ENCODE measurements at regions not wholly inside any gene's neighbourhood (a gene's known extent, or its start where the extent isn't known, plus 50 kb on each side); places are given as distances from the start of the nearest gene placed in this dataset.
A peak's percentile ranks its signal among the peaks of the same experiment; 100 is the strongest.
"Not testable (repeated sequence)": the region's sequence is repeated elsewhere in the genome, so short reads cannot be mapped to it uniquely, and the experiment has no call there.

- no peak for TF ChIP-seq JUND (IDR thresholded peaks at IDR 0.05; ENCODE audit: low read depth)
Measured at GRCh38 chr1:29416267-29417146, 180.2 kb downstream of the PTPRU start.

GRCh38 chr1:29415861-29416260, 179.5 kb downstream of the PTPRU start:
- no peak for TF ChIP-seq JUND (IDR thresholded peaks at IDR 0.05; ENCODE audit: low read depth)
- no peak for DNase-seq (ENCODE audit: low read depth in 1 of 2, low spot score in 1 of 2)
- in situ Hi-C loops (cut with HindIII; ENCODE audit: low pct_unique_long_range_greater_than_20kb, low sequenced_read_pairs): no loop called here

More at GRCh38 chr1:29416267-29417146, 180.2 kb downstream of the PTPRU start:
- in situ Hi-C loops (cut with HindIII; ENCODE audit: low pct_unique_long_range_greater_than_20kb, low sequenced_read_pairs): no loop called here
- DNase-seq (ENCODE audit: low read depth in 1 of 2, low spot score in 1 of 2): peak in 1 of 2 experiments; percentile 24

DNA sequence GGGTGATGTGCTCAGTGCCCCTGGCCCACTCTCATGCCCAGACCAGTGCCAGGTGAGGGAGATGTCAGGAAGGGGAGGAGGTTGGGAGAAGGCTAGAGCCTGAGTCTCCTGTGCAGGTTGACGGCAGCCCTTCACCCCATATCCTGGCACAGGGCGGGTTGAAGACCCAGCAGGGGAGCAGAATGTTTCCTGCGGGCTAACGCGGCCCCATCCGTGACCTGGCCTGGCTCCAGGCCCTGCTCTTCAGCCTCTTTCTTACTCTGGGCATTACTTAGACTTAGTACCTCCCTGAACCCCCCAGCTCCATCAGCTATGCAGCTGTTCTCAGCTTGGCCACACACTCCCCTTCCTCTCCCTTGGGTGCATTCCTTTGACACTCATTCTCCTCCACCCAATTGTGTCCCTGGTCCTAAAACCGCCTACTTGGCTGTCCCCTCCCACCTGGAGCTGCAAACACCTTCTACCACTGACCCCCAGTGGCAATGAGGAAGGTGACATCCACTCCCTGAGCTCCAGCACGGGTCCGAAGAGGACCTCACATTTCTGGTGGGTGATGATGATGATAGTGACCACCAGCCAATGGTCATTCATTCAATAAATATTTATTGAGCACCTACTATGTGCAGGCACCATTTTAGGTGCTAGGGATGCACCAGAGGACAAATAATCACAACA, 179.0 kb downstream of the PTPRU start:
- in situ Hi-C loops (cut with HindIII; ENCODE audit: low pct_unique_long_range_greater_than_20kb, low sequenced_read_pairs): no loop called here
- TF ChIP-seq JUND (IDR thresholded peaks at IDR 0.05; ENCODE audit: low read depth): no peak
- DNase-seq (ENCODE audit: low read depth in 1 of 2, low spot score in 1 of 2): peak; percentile 30 to 70

- in situ Hi-C loops (cut with HindIII; ENCODE audit: low pct_unique_long_range_greater_than_20kb, low sequenced_read_pairs): no loop called here
- TF ChIP-seq JUND (IDR thresholded peaks at IDR 0.05; ENCODE audit: low read depth): no peak
- DNase-seq (ENCODE audit: low read depth in 1 of 2, low spot score in 1 of 2): no peak
Measured at GRCh38 chr1:29414086-29414485, 177.8 kb downstream of the PTPRU start.

GRCh38 chr1:29413661-29414060, 177.3 kb downstream of the PTPRU start:
- in situ Hi-C loops (cut with HindIII; ENCODE audit: low pct_unique_long_range_greater_than_20kb, low sequenced_read_pairs): no loop called here
- DNase-seq (ENCODE audit: low read depth in 1 of 2, low spot score in 1 of 2): no peak

GRCh38 chr1:29412591-29412990, 176.3 kb downstream of the PTPRU start:
- in situ Hi-C loops (cut with HindIII; ENCODE audit: low pct_unique_long_range_greater_than_20kb, low sequenced_read_pairs): no loop called here
- TF ChIP-seq JUND (IDR thresholded peaks at IDR 0.05; ENCODE audit: low read depth): no peak
- no peak for DNase-seq (ENCODE audit: low read depth in 1 of 2, low spot score in 1 of 2)

More at GRCh38 chr1:29413661-29414060, 177.3 kb downstream of the PTPRU start:
- no peak for TF ChIP-seq JUND (IDR thresholded peaks at IDR 0.05; ENCODE audit: low read depth)

DNA sequence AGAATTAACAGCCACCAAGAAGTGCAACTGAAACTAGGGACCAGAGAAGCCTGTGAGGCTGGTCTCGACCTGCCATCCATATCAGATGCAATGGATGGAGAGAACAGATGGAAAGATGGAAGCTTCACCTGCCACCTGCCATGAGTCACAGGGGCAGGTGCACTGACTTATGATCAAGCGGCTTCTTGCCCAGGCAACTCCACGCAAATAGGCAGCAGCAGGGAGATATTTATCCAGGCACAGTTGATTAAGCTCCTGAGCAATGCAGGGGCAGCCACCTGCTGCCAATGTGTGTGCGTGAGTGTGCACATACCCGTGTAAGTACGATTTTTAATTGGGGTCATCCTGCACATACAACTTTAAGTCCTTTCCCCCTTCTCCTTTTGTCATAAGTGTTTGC, 174.2 kb downstream of the PTPRU start:
- no peak for DNase-seq (ENCODE audit: low read depth in 1 of 2, low spot score in 1 of 2)
- in situ Hi-C loops (cut with HindIII; ENCODE audit: low pct_unique_long_range_greater_than_20kb, low sequenced_read_pairs): no loop called here
- TF ChIP-seq JUND (IDR thresholded peaks at IDR 0.05; ENCODE audit: low read depth): no peak

DNA sequence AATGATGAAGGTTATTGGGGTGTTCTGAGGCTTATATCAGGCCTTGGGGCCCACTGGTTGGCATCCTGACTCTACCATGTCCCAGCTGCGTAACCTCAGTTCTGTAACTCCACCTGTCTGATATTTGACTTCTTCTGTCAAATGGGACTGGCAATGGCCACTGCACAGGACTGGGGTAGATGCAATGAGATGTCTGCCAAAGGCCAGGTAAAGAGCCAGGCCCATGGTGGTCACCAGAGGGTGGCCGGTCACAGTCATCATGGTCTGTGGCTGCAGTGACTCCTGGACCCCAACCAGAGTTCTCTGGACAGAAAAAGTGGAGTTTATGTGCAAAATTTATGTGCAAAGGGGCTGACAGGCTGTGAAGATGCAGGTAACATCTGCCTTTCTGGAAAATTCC, 173.3 kb downstream of the PTPRU start:
- in situ Hi-C loops (cut with HindIII; ENCODE audit: low pct_unique_long_range_greater_than_20kb, low sequenced_read_pairs): no loop called here
- DNase-seq (ENCODE audit: low read depth in 1 of 2, low spot score in 1 of 2): no peak
- TF ChIP-seq JUND (IDR thresholded peaks at IDR 0.05; ENCODE audit: low read depth): no peak

GRCh38 chr1:29408831-29409605, 172.7 kb downstream of the PTPRU start:
- no peak for DNase-seq (ENCODE audit: low read depth in 1 of 2, low spot score in 1 of 2)
- in situ Hi-C loops (cut with HindIII; ENCODE audit: low pct_unique_long_range_greater_than_20kb, low sequenced_read_pairs): no loop called here
- TF ChIP-seq JUND (IDR thresholded peaks at IDR 0.05; ENCODE audit: low read depth): no peak

DNA sequence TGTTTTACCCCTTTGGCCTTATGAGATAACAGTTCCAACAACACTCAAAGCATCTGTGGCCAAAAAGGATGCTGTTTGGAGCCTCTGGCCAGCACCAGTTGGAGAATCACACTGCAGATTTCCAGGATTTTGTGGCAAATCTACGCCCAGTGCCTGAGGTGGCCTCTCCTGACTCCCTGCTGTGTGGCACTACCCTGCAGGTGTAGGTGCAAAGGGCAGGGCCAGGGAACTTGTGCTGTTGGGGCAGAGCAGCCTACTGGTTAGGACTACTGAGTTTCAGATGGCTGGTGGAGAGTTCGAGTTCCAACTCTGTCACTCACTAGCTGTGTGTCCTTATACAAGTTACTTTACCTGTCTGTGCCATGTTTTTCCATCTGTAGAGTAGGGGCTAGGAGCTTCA, 170.5 kb downstream of the PTPRU start:
- in situ Hi-C loops (cut with HindIII; ENCODE audit: low pct_unique_long_range_greater_than_20kb, low sequenced_read_pairs): no loop called here
- no peak for TF ChIP-seq JUND (IDR thresholded peaks at IDR 0.05; ENCODE audit: low read depth)

GRCh38 chr1:29400203-29400602, 163.9 kb downstream of the PTPRU start:
- in situ Hi-C loops (cut with HindIII; ENCODE audit: low pct_unique_long_range_greater_than_20kb, low sequenced_read_pairs); DNase-seq (ENCODE audit: low read depth in 1 of 2, low spot score in 1 of 2): not testable (repeated sequence)

More for the DNA sequence above, 170.5 kb downstream of the PTPRU start:
- no peak for DNase-seq (ENCODE audit: low read depth in 1 of 2, low spot score in 1 of 2)

DNA sequence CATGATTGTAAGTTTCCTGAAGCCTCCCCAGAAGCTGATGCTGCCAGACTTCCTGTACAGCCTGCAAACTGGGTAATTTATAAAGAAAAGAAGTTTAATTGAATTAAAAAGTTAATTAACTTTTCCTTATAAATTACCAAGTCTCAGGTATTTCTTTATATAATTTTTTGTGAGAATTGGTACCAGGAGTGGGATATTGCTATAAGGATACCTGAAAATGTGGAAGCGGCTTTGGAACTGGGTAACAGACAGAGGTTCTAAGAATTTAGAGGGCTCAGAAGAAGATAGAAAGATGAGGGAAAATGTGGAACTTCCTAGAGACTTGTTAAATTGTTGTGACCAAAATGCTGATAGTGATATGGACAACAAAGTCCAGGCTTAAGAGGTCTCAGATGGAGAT, 163.1 kb downstream of the PTPRU start:
- no peak for TF ChIP-seq JUND (IDR thresholded peaks at IDR 0.05; ENCODE audit: low read depth)
- no peak for DNase-seq (ENCODE audit: low read depth in 1 of 2, low spot score in 1 of 2)
- in situ Hi-C loops (cut with HindIII; ENCODE audit: low pct_unique_long_range_greater_than_20kb, low sequenced_read_pairs): no loop called here

All from T47D (cell line).